ENCODE measurements at regions not wholly inside any gene's neighbourhood (a gene's known extent, or its start where the extent isn't known, plus 50 kb on each side); places are given as distances from the start of the nearest gene placed in this dataset.

- TF ChIP-seq MGA (IDR thresholded peaks at IDR 0.05) (no peak), CSDE1 (IDR thresholded peaks at IDR 0.05) (no peak), ZNF12 (CRISPR knock-in tag; IDR thresholded peaks at IDR 0.05) (no peak), ASH1L (IDR thresholded peaks at IDR 0.05; ENCODE audit: borderline replicate concordance, low read depth, partially characterized antibody) (no peak), ELF1 (tag; IDR thresholded peaks at IDR 0.05) (0 out of 2 replicates have a peak, but pooled peaks have one; percentile 19), CEBPB (tag; IDR thresholded peaks at IDR 0.05) (peak; percentile 61), E4F1 (CRISPR knock-in tag; IDR thresholded peaks at IDR 0.05; ENCODE audit: borderline replicate concordance) (no peak), ZNF395 (CRISPR knock-in tag; IDR thresholded peaks at IDR 0.05) (peak; percentile 70; the same call in 1 of the 2 replicates), ZBTB5 (IDR thresholded peaks at IDR 0.05) (no peak)
These were observed 72.5 kb upstream of the TNFSF18 start (continued) for GRCh38 chr1:173122958-173123852.

Data from K562 (cell line).